HG02970 (cell line): ENCODE measurements at regions not wholly inside any gene's neighbourhood (a gene's known extent, or its start where the extent isn't known, plus 50 kb on each side); places are given as distances from the start of the nearest gene placed in this dataset.
"Not testable (repeated sequence)": the region's sequence is repeated elsewhere in the genome, so short reads cannot be mapped to it uniquely, and the experiment has no call there.

Experiments
- ATAC-seq: cut with Tn5 transposase; IDR thresholded peaks from one replicate; pipeline ENCODE4 v1.9.1; 2021; ENCODE audit warnings: mild to moderate bottlenecking, moderate library complexity, moderate number of reproducible peaks; ENCODE audit not compliant: unreplicated experiment, low FRiP score

DNA sequence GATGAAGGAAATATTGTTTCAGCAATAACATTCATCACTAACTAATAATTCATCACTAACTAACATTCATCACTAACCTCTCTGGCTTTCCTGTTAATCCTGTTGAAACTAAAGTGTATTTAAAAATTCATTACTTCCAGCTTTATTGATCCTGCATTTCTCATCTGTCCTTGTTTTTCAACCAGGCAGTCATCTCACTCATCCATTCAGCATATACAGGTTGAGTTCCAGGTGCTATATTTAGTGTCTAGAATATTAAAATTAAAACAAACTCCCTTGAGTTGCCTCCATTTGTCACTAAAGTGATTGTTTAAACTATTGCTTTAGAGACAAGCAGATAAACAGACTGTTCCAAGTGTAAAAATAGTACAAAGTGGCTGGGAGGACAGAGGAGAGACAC is 58.1 kb downstream of the ATXN7L3B start:
- ATAC-seq = no peak

- ATAC-seq = no peak
These were observed 61.2 kb downstream of the ATXN7L3B start for GRCh38 chr12:74598819-74599218.

DNA sequence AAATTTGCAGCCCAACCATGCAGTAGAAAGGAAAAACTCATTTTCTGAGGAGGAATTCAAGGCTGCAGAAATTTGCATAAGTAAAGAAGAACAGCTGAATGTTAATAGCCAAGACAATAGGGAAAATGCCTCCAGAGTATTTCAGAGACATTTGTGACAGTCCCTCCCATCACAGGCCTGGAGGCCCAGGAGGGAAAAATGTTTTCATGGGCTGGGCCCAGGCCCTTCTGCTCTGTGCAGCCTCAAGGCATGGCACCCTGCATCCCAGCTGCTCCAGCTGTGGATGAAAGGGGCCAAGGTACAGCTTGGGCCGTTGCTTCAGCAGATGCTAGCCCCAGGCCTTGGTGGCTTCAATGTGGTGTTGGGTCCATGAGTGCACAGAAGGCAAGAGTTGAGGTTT is 62.3 kb downstream of the ATXN7L3B start:
- ATAC-seq = no peak

GRCh38 chr12:74600817-74601216 is 63.2 kb downstream of the ATXN7L3B start:
- not testable (repeated sequence) for ATAC-seq

DNA sequence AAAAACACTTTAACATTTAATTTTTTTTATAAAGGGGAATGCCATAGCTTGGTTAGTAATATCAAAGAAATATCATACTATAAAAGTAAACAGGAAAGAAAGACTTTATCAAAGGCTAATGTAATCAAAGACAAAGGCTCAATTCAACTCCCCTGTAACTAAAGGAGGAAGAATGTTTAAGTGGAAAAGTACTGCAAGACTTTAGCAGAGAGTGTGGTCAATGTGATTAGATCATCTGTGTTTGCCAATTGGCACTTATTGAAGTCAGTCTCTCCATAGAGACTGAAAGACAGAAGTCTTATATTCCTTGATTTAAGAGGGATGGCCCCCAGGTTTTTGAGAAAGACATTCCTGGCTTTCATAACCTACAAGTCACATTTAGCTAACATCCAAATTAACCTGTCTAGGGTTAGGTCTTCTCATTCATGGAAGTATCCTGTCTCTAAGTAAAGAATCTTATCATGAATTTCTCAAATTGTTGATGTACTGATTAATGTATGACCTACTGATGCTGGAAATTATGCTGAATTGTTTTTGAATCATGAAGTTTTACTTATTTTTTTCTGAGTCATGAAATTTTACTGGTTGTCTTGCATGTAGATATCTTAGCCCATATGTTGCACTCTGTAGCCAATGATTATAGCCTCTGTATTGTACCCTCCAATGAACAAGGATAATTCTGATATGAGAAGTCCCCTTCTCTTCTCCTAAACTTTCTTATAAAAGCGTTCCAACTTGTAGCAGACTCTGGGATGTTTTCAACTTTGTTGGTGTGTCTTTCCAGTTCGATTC is 65.4 kb downstream of the ATXN7L3B start:
- no peak for ATAC-seq

DNA sequence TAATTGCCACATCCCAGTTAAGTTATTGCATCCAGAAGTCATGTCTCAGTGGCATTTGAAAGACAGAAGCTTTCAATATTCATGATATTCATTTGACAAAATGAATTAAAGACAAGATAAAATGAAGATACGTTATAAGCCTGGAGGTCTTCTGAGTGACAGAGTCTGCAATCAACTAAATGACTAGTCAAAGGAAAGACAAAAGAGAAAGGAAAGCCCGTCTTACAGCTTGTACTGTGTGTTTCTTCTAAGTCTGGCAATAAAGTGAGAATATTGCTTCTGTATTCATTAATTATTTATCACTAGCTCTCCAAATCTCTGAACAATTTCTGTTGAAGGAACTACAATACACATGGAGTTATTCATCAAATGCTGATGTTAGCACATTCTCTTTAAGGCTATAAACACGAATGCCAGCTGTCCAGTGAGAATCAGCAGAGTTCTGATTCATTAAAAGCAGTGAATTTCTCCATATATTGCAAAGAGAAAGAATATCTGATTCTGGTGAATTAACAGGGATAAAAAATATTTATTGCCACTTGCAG is 70.7 kb downstream of the ATXN7L3B start:
- no peak for ATAC-seq

DNA sequence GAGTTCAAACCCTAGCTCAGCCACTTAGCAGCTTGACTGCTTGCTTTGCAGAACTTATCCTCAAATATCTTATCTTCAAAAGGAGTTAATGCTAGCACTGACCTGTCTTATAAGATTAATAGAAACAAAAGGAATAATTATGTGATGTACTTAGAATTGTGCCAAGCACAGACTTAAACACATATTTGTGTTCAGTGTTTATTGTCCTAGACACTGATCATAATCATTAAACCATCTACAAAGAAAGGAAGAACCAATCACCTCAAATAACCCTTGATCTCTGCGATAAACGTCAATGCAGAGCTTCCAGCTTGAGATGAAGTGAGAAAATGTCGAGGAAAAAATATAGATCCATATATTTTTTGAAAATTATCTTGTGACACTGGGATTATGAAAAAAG is 73.1 kb downstream of the ATXN7L3B start:
- no peak for ATAC-seq

DNA sequence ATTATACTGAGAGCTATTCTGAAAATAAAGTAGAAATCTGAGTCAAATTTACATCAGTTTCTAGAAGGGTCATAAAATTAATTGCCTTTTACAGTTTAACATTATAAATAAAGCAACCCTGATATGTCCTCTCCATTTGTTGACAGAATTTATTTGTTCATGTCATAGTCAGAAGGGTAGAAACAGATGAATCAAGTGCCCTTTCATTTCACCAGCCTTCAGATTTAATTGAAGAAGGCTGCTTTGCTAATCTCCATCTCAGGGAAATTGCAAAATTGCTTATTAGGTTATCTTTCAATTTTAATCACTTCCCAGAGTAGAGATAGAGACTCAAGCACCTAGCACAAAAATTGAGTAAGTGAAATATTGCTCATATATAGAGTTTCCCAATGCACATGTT is 76.8 kb downstream of the ATXN7L3B start:
- ATAC-seq = no peak

GRCh38 chr12:74619084-74619483 is 81.4 kb downstream of the ATXN7L3B start:
- ATAC-seq = no peak

DNA sequence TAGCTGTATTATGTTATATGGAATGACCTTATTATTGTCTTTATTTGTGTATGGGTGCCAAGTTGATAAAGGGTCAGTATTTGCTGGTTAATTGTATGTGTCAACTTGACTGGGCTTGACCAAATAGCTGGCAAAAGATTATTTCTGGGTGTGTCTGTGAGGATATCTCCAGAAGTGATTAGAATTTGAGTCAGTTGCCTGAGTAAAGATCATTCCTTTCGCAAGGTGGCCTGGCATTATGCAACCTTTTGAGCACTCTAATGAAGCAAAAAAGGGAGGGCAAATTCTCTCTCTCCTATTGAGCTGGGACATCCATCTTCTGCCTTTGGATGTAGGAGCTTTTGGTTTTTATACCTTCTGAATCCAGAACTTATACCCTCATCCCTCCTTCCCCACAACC is 82.2 kb downstream of the ATXN7L3B start:
- no peak for ATAC-seq

GRCh38 chr12:74620921-74621320 is 83.3 kb downstream of the ATXN7L3B start:
- ATAC-seq = no peak

DNA sequence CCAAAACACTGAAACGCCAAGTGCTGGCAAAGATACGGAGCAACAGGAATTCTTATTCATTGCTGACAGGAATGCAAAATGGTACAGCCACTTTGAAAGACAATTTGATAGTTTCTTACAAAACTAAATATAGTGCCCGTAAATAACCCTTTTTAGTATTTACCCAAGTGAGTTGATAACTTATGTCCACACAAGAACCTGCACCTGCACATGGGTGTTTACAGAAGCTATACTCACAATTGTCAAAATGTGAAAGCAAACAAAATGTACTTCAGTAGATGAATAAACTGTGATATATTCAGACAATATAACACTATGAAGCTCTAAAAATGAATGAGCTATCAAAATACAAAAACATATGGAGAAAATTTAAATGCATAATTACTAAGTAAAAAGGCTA is 86.6 kb downstream of the ATXN7L3B start:
- ATAC-seq = no peak

DNA sequence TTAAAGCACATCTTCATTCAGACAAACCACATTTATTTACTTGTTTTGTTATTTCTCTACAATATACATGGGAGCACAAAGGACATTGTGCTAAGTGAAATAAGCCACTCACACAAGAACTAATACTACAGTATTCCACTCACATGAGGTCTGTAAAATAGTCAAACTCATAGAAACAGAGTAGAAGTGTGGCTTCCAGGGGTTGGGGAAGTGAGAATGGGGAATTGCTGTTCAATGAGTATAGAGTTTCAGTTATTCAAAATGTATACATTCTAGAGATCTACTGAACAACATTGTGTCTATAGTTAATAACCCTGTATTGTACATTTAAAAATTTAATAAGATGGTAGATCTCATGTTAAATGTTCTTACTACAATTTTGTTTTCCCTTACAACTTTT is 88.8 kb downstream of the ATXN7L3B start:
- no peak for ATAC-seq

DNA sequence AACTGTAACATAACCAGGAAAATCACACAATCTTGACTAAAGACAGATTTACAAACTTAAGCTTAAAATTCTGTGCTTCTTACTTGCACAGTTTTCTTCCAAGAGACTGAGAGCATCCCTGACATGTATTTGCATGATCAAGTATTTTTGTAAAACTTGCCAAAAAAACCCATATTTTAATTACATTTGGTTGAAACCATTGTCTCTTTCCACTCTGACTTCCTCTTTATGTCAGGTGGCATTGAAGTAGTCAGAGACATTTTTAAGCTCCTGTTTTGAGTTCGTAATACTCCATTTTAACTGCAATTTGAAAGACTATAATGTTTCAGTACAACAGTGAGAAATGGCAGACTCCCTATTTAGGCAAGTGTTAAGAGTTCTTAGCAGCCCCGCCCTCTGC is 103.6 kb downstream of the ATXN7L3B start:
- ATAC-seq = no peak

DNA sequence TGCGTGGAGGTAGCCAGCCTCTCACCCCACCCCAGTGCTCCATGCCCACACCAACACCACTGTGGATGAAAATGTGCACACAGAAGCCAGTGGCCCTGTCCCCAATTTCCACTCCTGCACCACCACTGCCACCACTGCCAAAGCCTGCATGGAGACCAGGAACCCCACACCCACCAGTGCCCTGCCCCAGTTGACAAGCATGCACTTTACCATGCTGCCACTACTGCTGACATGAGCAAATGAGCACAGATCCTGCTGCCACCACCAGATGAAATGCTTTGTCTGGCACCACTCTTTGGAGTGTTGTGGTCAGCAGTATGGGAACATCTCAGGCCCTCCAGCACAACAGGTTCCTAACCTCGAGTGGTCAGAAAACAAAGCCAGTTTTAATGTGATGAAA is 104.1 kb downstream of the ATXN7L3B start:
- no peak for ATAC-seq

DNA sequence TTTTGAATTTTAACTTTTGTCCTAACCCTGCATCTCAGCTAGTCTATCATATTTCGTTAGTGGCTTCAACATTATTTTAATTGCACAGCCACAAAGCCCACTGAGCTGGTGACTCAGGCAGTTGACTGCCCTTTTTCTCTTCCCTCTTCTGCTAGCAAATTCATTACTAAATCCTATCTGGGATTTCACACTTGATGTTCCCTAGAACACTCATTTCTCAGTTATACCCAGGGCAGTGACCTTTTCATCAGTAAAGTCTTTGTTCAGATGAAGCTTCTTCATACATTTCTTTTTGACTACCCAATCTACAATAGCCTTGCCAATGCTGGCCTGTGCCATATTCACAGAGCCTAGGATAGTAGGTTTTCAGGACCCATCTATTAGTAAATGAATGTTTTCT is 107.0 kb downstream of the ATXN7L3B start:
- no peak for ATAC-seq

- no peak for ATAC-seq
These were observed 109.2 kb downstream of the ATXN7L3B start for GRCh38 chr12:74646831-74647230.

DNA sequence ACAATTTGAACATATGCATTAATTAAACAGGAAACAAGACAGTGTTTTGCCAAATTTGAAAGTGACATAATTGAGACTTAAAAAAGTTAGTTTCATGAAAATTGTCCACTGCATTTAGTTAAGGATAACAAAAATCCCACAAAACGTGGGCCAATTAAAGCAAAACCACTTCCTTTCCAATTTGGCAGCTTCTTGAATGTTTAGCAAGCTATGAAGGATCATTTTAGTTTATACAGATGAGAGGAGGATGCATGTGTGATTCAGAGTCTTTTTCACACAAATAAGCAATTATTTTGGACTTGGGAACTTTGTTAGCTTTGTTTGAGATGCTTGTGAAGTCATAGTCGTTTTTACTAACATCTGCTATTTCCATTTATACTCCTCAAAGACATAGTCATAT is 109.6 kb downstream of the ATXN7L3B start:
- ATAC-seq = no peak

- no peak for ATAC-seq
These were observed 118.6 kb downstream of the ATXN7L3B start for GRCh38 chr12:74656251-74656650.

DNA sequence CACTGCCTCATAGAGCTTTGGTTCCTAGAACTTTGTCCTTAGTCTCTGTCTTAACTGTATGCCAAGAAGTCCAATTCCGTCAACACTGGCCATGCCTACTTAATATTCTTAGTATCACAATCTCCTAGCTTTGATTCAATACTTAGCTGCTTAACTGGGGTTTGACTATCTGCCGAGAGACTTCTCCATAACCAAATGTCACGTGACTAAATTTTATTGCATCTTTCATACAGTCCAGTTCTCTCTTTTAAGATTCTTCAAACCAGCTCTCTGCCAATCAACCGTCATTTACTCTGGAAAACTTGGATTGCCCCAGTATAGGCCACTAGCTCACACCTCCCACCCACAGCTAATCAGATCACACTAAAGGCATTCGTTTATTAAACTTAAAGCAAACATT is 122.8 kb downstream of the ATXN7L3B start:
- ATAC-seq = no peak

DNA sequence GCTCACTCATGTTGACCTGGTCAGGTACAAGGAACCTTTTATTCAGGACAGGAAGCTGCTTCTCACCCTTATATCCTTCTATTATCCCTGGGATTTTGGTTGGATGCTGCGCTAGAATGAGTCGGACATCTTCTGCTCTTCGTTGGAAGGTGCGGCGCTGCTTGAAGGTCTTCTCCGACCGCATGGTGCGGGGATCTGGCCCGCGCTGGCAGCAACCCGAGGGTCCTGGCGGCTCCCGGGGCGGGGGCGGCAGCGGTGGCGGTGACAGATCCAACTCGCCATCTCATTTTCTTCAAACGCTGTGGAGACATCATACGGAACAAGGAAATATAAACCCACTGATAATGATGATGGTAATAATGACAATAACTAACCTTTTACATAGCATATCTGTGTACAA is 126.3 kb downstream of the ATXN7L3B start:
- no peak for ATAC-seq

- ATAC-seq = no peak
These were observed 128.1 kb downstream of the ATXN7L3B start for GRCh38 chr12:74665690-74666089.
